ENCODE measurements at regions not wholly inside any gene's neighbourhood (a gene's known extent, or its start where the extent isn't known, plus 50 kb on each side); places are given as distances from the start of the nearest gene placed in this dataset.

DNA sequence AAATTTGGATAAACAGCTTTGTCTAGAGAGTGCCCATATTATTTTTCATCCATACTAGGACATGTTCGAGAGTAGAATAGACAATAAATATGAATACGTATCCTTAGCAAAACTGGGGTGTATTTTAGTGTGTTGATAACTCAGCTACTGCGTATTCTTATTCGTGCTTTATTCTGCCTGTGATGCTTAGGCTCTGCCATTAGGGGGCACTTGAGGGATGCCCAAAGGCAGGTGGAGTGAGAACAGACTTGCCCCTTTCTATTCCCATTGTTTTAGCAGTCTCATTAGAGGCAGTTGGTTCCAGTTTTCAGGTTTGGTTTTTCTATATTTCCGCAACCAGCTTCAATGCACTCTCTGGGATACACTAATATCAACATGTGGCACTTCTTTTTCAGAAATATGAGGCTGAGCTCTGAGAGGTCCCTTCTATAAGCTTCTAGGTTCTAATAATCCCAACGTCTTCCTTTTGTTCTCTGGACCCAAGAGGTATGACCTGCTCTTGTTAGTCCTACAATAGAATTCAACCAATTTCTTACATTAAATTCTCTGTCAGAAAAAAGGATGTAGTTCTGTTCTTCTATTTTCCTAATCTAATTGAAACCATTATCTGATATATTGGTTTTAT lies 985.7 kb upstream of the FBXO33 start:
- TF ChIP-seq ZNF274 (IDR thresholded peaks at IDR 0.05; ENCODE audit: low read depth, low read length) (no peak), YY1 (IDR thresholded peaks at IDR 0.05; ENCODE audit: insufficient read depth, insufficient read length) (no peak)
